ENCODE measurements at regions not wholly inside any gene's neighbourhood (a gene's known extent, or its start where the extent isn't known, plus 50 kb on each side); places are given as distances from the start of the nearest gene placed in this dataset.

DNA sequence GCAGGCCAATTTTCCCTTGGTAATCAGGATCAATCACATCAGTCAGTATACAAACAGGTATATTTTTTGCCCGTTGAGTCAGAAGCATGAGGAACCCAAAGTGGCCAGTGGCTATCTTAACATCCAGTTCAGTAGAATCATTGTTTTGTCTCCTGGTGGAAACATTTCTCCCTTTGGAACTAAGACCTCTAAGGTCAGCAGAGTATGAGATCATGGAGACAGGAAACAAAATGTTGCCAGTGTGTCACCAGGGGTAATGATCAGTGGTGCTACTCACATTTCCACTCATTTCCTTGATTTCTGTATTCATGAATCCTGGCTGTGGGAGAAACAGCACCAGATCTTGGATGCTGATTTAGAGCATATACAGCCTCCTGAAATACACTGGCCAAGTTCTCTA lies 553.0 kb downstream of the CSNK1G3 start:
- H3K4me1 ChIP-seq (ENCODE audit: insufficient read depth, low read length), result no peaks in the 10 kb centered on the region
- no peak overlapping the region for H3T11ph ChIP-seq (ENCODE audit: low read length)
- H3K56ac ChIP-seq (ENCODE audit: insufficient read length, low read depth, low read length), result no peak overlapping the region
- no peak overlapping the region for H4K8ac ChIP-seq (replicated peaks; ENCODE audit: insufficient read length, low read depth, low read length)
- no peak overlapping the region for H3K27ac Mint-ChIP-seq
- H2BK20ac ChIP-seq (ENCODE audit: low read depth, low read length, poor library complexity, severe bottlenecking), result no peak overlapping the region
- no peaks in the 10 kb centered on the region for H3K9me3 ChIP-seq (ENCODE audit: control insufficient read depth, low read depth, low read length)
- H3K4me1 Mint-ChIP-seq, result no peaks in the 10 kb centered on the region
- no peak overlapping the region for H2AK5ac ChIP-seq (ENCODE audit: insufficient read length, low read length)
- no peak overlapping the region for H2BK15ac ChIP-seq (ENCODE audit: low read depth, low read length)
- H3K4me3 Mint-ChIP-seq, result no peak overlapping the region
- no peak overlapping the region for H2BK5ac ChIP-seq (ENCODE audit: insufficient read length, low read length)
- no peak overlapping the region for H3K4ac ChIP-seq (ENCODE audit: low read depth, low read length)
- H3K9ac ChIP-seq (ENCODE audit: extremely low read depth, insufficient read length, low read length), result no peak overlapping the region
- no peaks in the 10 kb centered on the region for H4K20me1 ChIP-seq (ENCODE audit: control insufficient read depth, insufficient read depth, insufficient read length)
- no peaks in the 10 kb centered on the region for H3K79me1 ChIP-seq (ENCODE audit: insufficient read depth, low read depth, low read length, poor library complexity, severe bottlenecking)
- no peak overlapping the region for H2BK12ac ChIP-seq (ENCODE audit: insufficient read length, low read depth, low read length)
- no peak overlapping the region for H3K18ac ChIP-seq (ENCODE audit: insufficient read length, low read depth, low read length)
- H2BK120ac ChIP-seq (ENCODE audit: low read depth, low read length, poor library complexity, severe bottlenecking), result no peak overlapping the region
- TF ChIP-seq, protein P1, sequence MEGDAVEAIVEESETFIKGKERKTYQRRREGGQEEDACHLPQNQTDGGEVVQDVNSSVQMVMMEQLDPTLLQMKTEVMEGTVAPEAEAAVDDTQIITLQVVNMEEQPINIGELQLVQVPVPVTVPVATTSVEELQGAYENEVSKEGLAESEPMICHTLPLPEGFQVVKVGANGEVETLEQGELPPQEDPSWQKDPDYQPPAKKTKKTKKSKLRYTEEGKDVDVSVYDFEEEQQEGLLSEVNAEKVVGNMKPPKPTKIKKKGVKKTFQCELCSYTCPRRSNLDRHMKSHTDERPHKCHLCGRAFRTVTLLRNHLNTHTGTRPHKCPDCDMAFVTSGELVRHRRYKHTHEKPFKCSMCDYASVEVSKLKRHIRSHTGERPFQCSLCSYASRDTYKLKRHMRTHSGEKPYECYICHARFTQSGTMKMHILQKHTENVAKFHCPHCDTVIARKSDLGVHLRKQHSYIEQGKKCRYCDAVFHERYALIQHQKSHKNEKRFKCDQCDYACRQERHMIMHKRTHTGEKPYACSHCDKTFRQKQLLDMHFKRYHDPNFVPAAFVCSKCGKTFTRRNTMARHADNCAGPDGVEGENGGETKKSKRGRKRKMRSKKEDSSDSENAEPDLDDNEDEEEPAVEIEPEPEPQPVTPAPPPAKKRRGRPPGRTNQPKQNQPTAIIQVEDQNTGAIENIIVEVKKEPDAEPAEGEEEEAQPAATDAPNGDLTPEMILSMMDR (conservative IDR thresholded peaks at IDR 0.05), result no peak
- no peak overlapping the region for H3K27ac ChIP-seq (ENCODE audit: insufficient read length, low read depth, low read length)
- no peak overlapping the region for H4K91ac ChIP-seq (ENCODE audit: insufficient read length, low read depth, low read length)
- no peak overlapping the region for H3K14ac ChIP-seq (ENCODE audit: insufficient read depth, low read length)
- H3K36me3 Mint-ChIP-seq (ENCODE audit: insufficient read depth in 1 of 3, low read depth in 3 of 3), result peaks cover 0 to 6% (median 3%) of the 10 kb centered on the region in 3 experiments; a peak in 3 of 7 replicates
- no peaks in the 10 kb centered on the region for H3K23me2 ChIP-seq (ENCODE audit: insufficient read length, low read depth, low read length, poor library complexity, severe bottlenecking)
- H4K5ac ChIP-seq (ENCODE audit: insufficient read length, low read depth, low read length), result no peak overlapping the region
- no peaks in the 10 kb centered on the region for H3K79me2 ChIP-seq (ENCODE audit: insufficient read depth, low read length)
- peaks cover 5 to 8% of the 10 kb centered on the region in 2 experiments; a peak in 4 of 5 replicates for H3K9me3 Mint-ChIP-seq
- H3K27me3 ChIP-seq (ENCODE audit: insufficient read depth, low read length), result no peaks in the 10 kb centered on the region
- no peak overlapping the region for H3K4me2 ChIP-seq (ENCODE audit: insufficient read depth, insufficient read length, low read length)
- H3K23ac ChIP-seq (ENCODE audit: insufficient read length, low read depth, low read length), result no peak overlapping the region
- no CpG with 5 or more reads among the region's 1 CpG for WGBS (ENCODE audit: extremely low coverage, insufficient read length, low lambda C conversion rate)
- DNase-seq, result no peak
- H3K27me3 Mint-ChIP-seq (ENCODE audit: low read depth), result no peaks in the 10 kb centered on the region
- no peak overlapping the region for H2AFZ ChIP-seq (ENCODE audit: low read length)
